Activated CD4-positive, alpha-beta T cell treated with anti-CD3 and anti-CD28 coated beads, Interleukin-2, amount 50 U/mL, for 16 hours (primary cell): ENCODE measurements at regions not wholly inside any gene's neighbourhood (a gene's known extent, or its start where the extent isn't known, plus 50 kb on each side); places are given as distances from the start of the nearest gene placed in this dataset.
"Not testable (repeated sequence)": the region's sequence is repeated elsewhere in the genome, so short reads cannot be mapped to it uniquely, and the experiment has no call there.

Source experiments
- DNase-seq: peaks from one replicate; pipeline ENCODE4 v3.0.0-alpha.2; 2020

DNA sequence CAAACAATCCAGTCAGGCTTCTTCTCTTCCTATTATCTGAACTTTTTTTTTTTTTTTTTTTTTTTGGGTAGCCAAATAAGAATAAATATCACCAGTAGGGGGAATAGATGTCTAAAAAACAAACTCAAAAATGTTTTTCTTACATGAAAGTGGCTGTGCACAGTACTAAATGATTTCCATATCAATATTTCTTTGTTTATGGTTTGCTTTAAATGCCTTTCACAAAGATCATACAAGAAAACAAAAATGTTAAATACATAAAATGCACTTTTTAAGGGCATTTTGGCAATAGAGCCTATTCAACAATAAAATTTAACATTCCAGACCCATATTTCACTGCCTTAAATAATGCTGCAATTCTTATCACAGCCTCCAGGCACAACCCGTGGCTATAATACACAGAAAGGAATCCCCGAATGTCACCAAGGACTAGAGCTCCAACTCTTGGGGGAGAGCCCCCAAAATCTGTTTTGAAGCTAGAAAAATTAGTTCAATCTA is 91.1 kb upstream of the TBCA start:
- no peak for DNase-seq

DNA sequence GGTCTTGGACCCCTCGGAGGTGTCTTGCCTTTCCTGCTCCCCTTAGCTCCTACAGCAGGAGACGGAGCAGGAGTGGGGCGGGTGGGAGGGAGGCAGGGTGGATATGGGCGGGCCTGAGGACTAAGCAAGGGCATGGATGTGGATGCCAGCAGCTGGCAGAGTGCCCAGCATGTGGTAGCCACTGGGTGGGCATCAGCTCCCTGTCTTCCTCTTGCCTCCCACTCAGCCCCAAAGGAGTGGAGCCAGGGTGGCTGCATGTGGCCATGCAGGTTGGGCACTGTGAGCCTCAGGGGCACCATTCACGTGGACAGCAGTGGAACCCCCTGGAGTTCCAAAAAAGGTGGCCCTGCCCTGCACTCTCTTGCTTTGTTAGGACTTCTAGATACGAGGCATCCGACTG is 90.1 kb upstream of the TBCA start:
- DNase-seq = no peak

DNA sequence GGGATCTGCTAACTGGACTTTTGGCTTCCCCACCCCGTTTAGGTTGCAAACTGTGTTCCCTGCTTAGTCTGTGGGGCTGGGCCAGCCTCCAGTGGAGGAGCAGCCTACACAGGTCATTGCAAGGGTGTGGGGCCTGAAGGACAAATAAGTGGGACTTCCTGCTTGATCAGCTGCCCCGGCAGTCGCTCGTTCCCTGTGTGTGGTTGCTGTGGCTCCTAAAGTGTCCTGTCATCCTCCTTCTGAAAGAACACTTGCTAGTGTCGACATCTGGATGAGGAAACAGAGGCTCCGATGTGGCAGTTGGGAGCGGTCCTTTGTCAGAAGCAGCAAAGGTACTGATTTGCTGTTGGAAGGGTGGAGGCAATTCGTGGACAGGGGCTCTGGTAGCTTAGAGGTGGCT is 88.9 kb upstream of the TBCA start:
- no peak for DNase-seq

DNA sequence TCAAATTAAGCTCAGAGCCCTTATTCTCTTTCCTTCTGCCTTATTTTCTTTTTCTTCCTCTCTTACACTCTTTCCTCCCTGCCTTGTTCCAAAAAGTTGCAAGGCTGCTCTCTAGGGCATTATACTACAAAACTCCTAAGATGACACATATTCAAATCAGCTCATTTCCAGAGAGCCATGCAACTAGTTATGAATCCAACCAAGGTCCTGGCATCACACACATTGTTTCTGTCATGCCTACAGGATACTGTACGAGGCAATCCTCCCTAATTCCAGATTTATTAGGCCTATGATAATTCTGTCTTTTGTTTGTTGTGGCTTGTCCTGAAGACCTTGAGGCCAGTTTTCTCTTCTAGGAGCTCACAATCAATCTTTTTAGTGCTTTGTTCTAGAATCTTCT is 87.0 kb upstream of the TBCA start:
- DNase-seq = no peak

DNA sequence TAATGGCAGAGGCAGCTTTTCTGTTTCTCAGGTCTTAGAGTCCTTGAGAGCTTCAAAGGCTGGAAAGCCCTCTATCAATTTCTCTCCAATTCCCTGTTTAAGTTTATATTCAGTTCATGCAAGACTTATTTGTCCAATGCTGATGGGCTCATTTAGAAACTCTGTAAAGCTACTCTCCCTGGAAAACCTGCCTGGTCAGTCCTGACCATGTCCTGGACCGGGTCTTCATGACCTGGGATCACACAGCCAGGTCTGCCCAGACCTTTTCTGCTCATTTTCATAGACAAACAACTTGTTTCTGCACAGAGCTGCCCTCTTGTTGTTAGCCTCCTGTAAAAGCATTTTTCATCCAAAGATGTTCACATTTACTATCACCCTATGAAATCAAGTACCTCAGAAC is 85.4 kb upstream of the TBCA start:
- no peak for DNase-seq

DNA sequence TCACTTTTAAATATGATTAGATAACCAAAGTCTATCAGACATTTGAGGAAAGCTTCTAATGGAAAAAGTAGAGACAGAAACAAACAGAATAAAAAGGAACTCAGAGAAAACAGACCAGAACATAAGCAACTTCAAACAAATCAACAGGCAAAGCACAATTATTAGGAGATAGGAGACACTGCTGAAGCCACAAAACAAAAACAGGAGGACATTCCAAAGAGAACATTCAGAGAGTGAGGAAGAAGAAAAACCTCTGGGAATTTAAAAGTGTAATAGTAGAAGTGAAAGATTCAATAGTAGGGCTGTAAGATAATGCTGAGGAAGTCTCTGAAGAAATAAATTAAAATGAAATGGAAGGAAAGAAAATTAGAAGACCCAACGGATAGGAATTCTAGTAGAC is 83.2 kb upstream of the TBCA start:
- DNase-seq = no peak

DNA sequence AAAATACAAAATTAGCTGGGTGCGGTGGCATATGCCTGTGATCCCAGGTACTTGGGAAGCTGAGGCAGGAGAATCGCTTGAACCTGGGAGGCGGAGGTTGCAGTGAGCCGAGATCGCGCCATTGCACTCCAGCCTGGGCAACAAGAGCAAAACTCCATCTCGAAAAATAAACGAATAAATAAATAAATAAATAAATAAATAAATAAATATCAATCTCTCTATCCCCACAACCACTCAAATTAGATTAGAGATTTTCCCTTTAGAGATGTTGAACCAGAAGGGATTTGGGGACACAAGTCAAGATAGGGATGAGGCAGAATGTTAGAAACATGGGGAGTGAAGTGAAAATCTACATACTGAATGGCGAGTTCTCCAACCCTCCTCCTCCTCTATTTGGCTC is 82.5 kb upstream of the TBCA start:
- not testable (repeated sequence) for DNase-seq

DNA sequence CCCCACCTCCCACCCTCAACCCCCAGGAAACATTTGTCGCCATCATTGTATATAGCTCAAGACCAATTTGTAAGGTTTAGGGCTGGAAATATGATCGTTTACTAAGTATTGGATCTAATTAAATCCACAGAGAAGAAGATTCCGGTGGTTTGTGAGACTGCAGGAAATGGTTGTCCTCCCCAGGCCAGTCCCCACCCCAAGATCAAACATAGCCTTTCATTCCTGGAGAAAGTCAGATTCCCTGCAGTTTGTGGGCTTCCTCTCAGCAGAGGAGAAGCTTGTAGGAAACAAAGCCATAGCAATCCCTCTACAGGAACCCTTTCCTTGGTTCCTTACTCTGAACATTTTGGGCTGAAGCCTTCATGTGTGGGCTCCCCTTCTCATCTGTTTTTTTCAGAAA is 79.2 kb upstream of the TBCA start:
- DNase-seq = no peak

DNA sequence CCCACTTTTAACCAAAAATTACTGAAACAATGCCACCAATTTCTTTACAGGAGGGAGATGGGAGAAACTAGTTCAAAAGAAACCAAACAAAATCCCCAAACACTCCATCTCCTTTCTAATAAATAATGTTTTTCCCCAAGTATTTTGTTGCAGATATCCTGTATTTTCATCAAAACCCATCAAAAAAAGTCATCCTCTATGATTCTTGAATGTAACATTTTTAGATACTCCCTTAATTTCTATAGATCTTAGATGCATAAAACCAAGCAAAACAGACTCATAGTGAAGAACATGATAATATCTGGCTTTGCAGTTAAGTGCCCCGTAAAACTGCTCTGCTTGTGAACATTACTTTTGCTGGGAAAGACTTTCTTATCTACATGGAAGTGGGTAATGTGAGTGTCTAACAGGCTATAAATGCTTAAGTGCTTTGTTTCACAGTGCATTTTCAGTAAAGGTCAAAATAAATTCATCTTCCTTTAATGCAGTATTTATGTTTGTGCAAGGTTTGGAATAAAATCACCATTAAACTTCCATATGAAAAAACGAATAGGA is 77.3 kb upstream of the TBCA start:
- no peak for DNase-seq

DNA sequence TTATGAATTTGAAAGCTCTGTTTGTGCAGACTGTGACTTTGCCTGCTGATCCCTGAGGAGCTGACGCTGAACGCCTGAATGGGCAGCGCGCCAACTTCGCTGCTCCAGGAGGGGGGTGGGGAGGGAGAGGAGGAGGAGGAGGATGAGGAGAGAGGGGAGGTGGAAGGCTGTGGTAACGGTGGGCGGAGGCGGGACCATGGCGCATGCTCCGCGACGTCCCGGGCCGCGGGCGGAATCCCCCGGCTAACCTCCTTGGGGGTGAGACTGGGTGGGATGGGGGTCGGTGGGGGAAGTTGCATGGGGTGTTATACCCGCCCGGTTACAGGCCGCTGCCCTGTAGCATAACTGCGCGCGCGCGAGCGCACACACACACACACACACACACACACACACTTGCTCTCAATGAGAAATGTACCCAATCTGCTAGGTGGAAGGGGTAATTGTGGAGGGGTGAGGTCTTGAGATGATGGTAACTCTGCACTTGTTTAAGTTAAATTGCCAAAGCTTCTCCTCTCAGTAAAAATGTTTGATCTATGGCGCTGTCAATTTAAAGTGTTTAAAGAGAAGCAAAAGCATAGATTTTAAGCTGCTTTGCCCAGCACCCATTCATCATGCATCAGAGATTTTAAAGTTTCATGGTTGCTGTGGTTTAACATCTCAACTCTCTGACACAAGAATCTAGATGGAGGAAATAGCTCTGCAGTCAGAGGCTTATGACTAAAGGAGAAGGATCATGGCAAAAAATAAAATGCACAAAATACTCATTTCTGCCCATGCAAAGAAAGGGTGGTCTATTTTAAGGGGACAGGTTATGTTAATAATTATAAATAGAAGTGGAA is 76.6 kb upstream of the TBCA start:
- DNase-seq = peak; percentile 13

DNA sequence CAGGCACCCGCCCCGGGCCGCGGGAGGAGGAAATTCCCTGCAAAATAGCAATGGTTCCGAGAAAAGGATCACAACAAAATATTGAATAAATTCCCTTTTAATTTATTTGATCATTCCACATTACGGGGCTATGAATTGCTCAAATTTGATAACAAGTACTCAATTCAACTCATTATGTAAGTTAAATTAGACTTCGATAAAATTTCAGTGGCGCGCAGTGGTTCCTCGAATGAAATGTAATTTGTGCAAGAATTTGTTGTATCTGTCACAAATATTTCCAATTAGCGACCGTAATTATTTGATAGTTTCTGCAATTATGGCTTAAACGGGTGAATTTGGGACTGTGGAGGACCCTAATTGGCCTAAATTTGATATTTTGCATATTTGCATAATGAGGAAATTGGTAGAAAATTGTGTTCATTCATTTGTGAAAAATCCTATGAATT is 76.0 kb upstream of the TBCA start:
- DNase-seq = no peak

DNA sequence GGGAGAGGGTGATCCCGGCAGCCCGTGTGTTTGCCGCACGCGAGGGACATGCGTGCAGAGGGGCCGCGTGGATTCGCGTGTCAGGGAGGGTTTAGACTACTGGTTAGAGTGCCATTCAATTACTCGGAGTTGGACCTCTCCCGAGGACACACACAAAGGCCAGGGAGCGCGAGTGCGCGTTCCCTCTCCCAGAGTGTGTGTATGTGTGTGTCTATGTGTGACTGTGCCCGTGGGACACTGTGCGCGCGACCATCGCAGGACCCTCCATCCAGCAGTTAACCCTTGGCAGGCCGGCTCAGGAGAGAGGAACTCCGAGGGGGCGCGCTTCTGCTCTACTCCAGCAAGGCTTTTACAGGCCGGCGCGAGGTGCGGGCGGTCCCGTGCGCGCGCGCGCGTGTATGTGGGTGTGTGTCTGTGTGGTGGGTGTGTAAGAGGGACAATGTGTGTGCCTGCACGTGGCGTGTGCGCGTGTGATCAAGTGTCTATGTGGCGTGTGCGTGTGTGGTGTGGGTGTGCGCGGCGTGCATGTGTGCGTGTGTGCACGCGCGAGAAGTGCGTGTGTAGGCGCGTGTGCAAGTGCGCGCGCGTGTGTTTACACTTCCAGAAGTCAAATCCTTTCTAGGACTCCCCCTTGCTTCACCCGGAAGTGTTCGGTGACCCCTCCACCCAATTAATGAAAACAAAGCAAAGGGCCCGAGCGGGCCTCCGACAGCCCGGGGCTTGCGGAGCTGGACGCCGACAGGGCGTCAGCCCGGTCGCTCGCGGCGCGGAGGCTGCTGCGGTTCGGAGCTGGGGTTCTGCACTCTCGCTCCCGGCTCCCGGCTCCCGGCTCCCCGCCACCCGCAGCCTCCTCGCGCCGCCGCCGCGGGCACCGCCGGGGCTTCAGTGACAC is 75.3 kb upstream of the TBCA start:
- DNase-seq = no peak

DNA sequence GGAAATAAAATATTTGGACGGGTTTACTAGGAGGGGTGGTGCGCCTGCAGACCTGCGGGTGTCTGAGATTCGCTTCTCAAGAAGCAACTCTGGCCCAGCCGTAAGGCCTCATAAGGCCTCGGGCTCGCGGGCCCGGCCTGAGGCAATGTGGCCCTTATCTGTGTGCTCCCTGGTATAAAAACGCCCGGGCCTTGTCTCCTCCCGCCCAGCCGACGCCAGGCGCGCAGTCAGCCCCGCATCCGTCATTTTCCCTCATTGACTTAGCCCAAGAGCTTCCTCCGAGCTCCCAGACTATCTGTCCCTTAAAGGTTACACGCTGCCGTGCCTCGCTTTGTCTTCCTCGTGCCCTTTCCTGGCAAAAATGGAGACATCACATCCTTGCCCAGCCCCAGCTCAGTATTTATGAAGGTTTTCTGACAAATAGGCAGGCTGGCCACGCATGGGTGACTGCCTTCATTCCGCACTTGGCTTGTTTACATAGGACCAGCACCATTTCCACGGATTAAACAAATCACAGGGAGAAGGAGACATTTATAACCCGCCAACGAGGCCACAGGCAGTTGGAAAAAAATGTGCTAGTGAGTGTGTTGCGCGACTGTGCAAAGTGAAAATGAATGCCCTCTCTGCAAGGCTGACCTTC is 74.5 kb upstream of the TBCA start:
- no peak for DNase-seq

DNA sequence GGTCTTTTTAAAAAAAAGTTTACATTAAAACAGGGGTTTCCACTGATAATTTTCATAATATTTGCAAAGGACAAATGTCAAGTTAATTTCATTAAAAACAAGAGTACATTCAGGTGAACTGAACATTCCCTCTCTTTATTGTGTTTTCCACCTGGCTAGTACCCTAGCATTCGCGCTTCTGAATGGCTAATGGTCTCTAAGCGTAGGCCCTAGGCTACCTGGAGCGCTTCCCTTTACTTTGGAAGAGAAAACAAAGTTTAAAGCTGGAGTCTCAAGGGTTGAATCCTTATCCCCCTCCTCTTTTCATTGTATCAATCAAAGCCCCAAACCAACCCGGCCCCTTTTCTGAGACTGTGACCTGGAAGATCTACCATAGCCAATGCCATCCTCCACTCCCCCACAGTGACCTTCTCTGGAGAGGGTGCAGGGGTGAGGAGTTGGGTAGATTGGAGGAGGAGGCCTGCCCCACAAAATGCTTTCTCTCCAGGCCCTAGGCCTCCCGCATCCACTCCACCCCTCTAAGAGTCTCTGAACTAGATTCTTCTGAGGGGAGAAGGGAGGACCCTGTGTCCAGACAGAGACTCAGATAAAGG is 73.3 kb upstream of the TBCA start:
- no peak for DNase-seq

DNA sequence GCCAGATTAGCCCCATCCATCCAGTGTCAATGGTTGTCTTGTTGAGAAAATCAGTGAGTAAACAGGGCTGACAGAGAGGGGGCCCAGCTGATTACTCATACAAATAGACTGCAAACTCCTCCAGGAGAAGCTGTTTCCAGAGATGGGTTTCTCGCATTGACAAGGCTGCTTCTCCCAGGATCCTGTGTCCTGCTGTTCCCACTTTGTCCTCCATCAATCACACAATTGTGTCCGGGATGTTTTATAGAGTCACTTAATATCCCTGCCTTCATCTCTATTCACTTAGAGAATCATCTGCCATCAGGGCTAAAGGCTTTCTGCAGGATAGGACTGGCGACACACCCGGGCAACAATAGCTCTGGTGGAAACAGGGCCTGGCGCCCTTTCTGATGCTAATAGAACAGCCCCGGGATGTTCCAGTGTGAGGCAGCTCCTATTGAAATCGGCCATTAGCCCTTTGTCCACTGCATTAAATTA is 71.7 kb upstream of the TBCA start:
- DNase-seq = no peak

DNA sequence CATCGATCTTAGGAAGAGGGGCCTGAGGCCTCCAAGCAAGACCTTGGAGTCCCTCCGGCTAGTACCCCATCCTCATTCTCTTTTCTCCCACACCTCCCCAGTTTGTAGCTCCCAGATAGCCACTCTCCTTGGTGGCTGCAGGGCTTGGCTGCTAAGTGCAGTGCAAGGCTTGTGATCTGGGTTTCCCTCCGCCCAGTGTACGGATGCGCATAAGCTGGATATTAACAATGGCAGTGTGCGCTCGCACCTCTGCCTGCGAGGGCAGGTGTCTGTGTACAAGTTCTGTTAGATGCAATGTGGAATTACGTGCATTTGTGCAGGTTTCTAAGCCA is 71.0 kb upstream of the TBCA start:
- DNase-seq = no peak

DNA sequence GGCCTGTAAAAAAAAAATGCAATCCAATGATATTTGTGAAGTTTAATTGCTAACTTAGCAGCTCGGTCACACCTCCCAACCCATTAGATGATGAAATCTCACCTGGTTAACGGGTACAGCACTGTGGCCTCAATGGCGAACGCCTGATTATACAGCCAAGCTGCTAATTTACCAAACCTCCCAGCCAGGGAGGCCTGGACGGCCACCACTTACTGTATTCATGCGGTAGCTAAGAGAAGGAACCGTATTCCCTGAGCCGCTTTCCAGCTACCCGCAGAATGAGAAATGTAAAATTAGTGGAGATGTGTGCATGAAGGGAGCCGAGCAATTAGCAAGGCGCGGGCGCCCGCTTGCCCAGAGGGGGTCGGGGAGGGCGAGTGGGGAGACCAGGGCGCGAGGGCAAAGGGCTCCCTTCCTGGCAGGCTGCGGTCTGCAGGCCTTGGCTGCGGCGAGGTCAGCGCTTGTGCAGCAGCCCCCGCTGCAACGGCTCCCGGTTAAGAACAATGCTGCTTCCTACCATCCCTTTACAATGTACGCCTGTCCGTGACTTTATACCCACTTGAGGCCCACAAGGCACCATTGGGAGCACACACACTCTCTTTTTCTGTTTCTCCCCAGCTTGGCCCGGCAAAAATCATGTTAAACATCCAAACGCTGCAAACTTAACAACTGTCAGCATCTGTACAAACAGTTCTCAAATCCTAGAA is 70.4 kb upstream of the TBCA start:
- no peak for DNase-seq

DNA sequence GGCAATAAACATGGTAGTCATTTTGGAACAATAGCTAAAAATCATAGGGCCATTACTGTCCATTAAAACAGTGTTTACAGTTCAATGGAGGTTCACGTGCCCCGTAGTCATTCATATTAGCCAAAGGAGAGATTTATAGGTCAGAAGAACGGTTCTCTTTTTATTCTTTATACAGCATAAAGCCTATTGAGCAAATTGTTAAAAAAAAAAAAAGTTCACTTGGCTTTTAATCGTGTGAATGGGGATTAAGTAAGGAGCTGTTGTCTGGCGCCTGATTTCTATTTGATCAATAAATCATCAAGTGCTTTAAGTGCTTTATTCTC is 69.1 kb upstream of the TBCA start:
- DNase-seq = no peak

DNA sequence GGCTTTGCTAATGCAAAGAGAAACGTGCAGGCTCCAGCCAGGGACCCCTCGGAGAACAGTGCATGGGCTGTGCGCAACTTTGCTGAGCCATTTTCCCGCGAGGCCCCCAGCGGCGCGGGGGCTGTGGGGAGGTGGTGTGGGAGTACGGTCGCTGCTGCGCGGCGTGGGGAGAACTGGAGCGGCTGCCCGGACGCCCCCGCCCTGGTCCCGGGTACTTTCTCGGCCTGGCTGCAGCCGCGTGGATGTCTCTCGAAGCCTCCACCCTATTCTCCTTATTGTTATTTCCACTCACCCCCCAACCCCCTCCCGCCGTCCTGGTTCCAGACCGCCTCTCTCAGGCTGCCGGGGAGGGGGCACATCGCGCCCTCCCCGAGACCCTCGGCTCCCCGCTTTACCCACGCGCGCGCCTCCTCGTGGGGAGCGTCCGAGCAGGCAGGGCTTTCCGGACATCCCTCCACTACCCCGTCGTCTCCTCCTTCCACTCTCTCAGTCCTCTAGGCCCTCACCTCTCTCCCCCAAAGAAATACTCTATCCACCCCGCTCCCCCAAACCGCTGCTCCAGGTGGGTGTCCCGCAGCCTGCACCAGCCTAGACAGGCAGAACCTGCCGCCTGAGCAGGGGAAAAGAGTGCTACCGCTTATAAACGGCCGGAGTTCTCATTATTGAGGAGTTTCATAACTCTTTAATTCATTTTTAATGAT is 68.6 kb upstream of the TBCA start:
- DNase-seq = no peak

DNA sequence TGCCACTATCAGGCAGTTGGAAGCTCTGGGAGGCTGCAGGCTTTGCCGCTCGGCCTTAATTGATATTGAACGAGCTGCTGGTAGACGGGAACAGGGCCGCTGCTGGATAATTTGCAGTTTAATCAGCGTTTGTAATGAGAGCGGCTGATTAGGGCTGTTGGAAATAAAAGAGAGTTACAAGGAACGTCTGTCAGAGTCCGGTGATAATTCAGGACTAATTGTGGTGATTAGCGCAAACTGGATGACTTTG is 68.2 kb upstream of the TBCA start:
- no peak for DNase-seq

DNA sequence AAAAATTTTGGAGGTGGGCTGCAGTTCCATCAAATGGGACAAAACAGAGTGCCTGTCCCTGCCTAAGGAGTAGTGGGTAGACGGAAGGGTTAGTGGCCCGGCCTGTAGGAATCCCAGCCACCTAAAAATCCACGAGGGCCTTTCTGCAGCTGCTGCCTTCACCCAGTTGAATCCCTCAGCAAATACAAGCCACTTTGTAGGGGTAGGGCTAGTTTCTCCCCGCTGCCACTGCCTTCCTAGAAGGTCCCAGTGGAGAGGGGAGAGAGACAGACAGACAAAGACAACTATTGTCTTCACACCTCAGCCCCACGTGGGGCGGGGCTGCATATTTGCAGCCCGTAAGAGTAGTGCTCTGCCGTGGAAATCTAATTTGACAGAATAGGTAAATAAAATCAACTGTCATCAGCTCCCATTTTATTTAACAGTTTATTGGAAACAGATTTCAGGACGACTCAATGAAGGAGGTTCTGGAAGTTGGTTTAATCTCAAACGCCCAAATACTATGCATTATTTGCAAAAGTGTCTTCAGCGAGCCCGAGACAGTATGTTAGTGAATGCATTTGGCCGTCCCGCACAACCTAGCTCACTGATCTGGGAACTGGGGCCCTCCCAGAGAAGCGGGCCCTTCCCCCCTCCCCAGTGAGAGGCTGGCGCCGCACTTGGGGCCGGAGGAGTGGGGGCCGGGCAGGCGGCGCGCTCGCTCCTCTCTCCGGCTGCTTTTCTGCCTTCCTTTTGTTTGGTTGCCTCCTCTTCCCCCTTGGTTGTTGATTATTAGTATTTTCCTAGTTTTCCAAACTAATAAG is 67.6 kb upstream of the TBCA start:
- DNase-seq = no peak
